EL (cell line): ENCODE measurements at regions not wholly inside any gene's neighbourhood (a gene's known extent, or its start where the extent isn't known, plus 50 kb on each side); places are given as distances from the start of the nearest gene placed in this dataset.
A peak's percentile ranks its signal among the peaks of the same experiment; 100 is the strongest.
"Not testable (repeated sequence)": the region's sequence is repeated elsewhere in the genome, so short reads cannot be mapped to it uniquely, and the experiment has no call there.

ENCODE experiments used
- DNase-seq: peaks from one replicate; pipeline ENCODE4 v3.0.0-alpha.2; 2016

DNA sequence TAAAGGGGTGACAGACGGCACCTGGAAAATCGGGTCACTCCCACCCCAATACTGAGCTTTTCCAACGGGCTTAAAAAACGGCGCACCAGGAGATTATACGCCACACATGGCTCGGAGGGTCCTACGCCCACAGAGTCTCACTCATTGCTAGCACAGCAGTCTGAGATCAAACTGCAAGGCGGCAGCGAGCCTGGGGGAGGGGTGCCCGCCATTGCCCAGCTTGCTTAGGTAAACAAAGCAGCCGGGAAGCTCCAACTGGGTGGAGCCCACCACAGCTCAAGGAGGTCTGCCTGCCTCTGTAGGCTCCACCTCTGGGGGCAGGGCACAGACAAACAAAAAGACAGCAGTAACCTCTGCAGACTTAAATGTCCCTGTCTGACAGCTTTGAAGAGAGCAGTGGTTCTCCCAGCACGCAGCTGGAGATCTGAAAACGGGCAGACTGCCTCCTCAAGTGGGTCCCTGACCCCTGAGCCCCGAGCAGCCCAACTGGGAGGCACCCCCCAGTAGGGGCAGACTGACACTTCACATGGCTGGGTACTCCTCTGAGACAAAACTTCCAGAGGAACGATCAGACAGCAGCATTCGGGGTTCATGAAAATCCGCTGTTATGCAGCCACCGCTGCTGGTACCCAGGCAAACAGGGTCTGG is 162.8 kb upstream of the GJE1 start:
- DNase-seq: not testable (repeated sequence)

DNA sequence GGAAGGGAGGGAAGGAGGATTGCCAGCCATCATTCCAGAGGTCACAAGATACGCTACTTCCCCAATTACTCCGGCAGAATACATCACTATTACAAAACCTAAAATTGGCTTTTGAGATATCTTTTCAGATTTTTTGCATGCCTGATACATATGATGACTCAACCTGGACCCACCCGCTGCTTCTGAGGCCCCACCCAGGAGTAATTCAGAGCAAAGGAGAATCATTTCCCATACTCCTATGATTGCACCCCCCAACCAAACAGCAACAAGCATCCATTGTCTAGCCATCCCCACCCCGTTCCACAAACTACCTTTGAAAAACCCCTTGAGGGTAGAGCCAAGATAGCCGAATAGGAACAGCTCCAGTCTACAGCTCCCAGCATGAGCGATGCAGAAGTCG is 163.5 kb upstream of the GJE1 start:
- DNase-seq: no peak

DNA sequence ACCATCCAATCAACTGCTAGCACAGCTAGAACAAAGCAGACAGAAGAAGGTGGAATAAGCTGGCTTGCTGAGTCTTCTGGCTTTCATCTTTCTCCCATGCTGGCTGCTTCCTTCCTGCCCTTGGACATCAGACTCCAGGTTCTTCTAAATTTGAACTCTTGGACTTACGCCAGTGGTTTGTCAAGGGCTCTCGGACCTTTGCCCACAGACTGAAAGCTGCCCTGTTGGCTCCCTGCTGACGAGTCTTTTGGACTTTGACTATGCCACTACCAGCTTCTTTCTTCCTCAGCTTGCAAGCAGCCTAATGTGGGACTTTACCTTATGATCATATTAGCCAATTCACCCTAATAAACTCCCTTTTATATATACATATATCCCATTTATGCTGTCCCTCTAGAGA is 164.1 kb upstream of the GJE1 start:
- DNase-seq: no peak

DNA sequence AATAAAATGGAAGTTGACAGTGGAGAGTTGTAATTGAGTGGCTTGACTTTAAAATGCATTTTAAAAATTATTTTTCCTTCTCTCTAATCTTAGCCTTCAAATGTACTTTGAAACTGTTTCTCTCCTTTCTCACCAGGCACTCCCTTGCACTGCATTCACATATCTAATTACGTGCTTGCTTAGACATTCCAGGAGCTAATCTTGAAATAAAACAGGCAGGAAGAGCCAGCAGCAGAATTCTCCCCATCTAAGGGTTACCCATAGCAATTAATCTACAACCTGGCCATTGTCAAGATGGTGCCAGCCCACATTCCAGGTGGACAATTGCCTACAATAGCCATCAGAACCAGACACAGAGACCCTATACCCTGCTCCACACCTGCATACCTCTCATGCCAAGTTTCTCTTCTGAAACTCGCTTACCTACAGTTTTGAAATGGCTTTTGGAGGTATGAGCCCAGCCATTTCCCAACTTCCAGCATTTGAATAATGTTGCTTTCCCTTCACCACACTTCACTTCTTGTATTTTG is 167.6 kb upstream of the GJE1 start:
- no peak for DNase-seq

DNA sequence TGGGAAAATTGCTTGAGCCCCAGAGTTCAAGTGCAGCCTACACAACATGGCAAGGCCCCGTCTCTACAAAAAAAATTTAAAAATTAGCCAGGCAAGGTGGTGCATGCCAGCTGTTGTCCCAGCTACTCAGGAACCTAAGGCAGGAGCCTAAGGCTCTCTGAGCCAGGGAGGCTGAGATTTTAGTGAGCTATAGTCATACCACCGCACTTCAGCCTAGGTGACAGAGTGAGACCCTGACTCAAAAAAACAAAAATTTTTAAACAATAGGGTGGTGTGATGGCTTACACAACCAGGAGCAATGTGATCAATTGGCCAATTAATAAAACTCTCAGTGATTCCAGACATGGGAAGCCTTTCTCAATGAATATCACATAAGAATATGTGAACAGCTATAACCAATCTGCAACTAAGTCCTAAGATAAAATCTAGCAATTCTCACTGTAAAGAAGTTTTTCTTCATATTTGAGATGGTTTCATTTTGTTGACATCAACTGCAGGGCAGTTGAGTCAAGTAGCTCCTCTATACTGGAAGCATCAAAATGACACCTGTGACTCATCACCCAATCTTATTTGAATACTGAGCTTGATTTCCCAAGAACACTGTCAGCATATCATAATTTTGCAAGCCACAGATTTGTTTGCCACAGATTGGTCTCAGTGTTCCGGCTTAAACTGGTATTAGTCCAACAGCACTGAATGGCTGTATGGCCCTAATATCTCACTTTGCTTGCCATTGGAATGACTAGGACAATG is 169.0 kb upstream of the GJE1 start:
- peak; percentile 18 for DNase-seq

DNA sequence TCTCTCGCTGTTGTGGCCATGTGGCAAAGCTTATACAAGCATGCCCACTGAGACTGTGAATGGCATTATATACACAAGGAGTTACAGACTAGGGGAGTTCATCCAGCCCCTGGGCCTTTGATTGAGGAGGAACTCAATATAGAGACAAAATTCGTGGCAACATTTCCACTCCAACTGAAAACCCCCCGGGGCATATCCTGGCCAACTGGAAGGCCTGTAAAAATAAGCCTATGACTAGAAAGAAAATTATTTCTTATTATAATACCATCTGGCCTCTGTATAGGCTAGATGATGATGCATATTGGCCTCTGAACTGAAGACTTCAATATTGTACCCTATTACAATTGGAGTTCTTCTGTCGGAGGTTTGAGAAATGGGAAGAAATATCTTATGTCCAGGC is 175.5 kb upstream of the GJE1 start:
- peak; percentile 67 for DNase-seq

DNA sequence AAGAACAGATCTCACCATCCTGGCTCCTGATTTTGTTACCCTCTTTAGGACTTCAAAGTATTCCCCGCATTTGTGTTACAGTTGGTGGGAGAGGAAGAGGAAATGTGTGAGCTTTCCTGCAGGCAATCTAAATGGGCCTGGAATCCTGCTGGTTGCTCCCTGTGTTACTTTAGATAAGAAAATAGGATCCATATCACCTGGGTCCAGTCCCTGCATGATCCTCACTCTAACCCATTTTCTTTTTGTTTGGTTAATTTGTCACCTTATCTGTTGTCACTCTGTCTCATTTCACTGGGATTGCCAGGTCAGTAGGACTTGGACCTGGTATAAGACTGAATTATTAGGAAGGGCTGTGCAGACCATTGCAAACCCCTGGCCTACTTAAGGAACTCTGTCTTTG is 175.9 kb upstream of the GJE1 start:
- DNase-seq: no peak

DNA sequence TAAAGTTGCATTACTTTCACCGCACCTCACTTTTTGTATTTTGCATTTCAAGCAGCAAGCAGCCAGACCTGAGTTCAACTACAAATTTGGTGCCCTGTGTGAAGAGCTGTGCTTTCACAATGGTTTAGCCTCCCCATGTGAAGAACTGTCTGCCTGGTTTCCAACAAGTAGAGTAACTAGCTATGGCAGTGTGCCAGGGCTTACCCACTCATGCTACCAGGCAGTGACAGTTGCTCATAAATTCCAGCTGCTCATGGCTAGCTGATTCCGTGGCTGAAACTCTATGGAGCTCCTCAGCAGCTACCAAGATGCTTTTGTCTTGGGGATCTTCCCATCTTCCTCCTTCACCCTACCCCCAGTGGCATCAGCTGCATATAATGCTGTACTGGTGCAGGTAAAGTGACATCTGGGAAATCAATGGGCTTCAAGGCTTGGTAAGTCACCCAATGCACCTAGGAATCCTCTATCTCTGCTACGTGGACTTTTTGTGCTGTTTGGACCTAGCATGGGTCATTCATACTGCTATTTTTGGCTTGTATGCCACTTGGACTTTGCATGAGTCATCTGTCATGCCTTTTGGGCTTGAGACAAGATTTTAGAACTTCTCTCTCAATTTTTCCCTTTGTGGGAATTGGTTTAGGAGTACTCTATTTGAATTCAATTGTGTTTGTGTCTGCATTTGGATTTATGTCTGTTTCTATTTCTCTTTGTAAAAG is 176.5 kb upstream of the GJE1 start:
- DNase-seq: peak; percentile 67

DNA sequence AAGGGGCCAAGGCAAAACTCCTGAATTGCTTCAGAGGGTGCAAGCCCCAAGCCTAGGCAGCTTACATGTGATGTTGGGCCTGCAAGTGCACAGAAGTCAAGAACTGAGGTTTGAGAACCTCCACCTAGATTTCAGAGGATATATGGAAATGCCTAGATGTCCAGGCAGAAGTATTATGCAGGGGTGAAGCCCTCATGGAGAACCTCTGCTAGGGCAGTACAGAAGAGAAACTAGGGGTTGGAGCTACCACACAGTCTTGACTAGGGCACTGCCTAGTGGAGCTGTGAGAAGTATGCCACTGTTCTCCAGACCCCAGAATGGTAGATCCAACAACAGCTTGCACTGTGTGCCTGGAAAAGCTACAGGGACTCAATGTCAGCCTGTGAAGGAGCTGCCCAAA is 179.7 kb upstream of the GJE1 start:
- no peak for DNase-seq

DNA sequence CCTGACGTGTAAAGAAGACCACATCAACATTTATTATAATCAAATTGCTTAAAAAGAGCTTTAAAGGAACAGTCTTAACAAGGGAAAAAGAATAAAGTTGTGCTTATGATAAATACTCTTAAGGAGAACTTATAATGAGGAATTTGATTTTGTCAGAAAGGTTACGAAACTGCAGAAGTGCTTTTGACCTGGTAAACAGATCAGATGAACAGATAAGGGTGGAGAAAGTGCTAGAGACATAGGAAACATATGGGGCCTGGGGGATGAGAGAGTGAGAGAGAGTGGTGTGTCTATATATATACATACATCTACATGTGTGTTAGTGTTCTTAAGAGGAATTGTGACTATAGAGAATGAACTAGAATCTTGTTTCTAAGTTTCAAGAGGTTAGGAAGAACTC is 186.2 kb upstream of the GJE1 start:
- DNase-seq: no peak

DNA sequence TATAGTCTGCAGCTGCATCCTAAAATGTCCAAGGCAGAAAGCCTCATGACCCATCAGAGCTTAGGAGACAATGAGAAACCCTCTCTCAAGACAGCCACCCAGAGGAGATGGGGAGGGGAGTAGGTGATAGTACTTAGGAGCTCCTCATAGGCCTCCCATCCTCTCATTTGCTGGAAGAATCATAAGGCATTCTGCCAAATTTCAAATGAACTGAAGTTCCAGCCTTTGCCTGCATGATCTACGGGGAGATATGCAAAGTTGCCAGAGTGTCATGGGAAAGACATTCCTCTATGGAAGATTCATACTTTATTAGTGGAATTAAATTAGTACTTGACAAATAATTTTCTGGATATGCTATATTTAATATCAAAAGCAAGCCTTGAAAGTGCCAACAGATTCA is 194.1 kb upstream of the GJE1 start:
- no peak for DNase-seq

DNA sequence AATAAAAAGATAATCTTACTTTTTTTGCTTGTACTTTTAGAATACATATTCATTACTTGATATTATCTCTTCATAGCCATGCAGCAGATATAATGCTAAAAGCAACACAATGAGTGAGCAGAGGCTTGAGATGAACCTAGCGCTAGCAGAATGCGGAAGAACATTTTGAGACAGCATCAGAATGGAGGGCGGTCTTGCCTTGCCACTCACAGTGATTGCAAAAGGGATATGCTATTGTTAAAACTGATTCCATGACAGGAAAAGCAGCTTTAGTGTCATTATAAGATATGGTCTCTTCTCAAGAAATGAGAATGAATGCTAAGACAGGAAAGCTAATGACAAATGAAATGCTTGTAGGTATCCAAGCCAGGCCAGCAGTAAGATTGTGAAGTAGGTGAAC is 200.0 kb upstream of the GJE1 start:
- DNase-seq: no peak

DNA sequence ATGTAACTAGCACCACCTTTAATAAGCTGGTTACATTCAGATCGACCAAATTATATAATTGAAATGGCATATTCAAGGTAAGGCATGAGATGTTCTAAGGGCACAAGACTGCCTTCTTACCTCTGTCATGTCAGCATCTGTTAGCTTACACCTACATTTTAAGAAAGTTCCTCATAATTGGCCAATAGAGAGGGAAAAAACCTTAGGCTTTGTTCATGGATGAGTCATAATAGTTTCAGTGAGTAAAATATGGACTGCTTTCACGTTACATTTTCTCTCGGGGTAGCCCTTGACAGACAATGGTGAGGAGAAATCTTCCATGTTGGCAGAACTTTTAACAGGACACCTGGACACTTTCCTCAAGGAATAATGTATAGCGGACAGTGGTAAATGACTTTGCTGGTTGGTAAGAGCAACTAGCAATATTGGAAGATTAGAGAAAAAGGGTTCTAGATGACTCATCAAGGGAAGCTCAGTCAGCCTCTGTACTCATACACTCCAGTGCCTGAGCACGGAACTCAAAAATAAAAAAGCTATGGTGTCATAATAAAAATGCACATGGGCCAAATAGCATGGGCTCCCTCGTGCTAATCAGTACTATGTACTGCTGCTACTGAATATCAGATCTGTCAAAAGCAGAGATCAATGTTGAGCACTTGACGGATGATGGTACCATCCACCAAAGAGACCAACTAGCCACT is 206.4 kb upstream of the GJE1 start:
- DNase-seq: peak; percentile 3

DNA sequence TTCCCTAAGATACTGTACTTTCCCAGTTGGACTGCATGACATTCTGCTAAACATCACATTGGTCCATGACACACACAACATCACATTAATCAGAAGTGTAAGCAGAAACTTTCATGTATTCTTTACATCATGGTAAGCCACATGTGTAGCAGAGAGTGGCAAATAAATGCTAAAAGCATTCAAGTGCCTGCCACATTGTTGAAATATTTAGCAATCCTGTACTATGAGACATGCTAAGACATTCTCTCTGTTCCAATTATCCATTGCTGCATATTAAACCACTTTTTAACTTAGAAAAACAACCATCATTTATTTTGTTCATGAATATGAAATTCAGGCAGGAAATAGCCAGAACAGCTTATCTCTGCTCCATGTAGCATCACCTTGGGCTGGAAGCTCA is 207.7 kb upstream of the GJE1 start:
- DNase-seq: peak; percentile 65

DNA sequence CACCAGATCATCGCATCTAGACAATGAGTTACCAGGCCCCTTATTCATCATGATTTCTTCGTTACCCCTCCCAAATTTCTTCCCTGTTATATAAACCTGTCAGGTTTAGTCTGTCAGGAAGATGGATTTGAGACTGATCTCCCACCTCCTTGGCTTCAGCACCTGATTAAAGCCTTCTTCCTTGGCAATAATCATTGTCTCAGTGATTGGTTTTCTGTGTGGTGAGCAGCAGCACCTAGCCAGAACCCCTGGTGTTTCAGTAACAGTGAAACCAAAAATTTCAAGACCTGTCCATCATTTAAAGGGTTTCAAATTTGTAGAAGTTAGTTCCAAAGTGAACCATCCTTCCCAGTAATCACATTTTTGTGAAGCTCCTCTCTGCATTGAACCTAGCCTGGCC is 209.8 kb upstream of the GJE1 start:
- no peak for DNase-seq

DNA sequence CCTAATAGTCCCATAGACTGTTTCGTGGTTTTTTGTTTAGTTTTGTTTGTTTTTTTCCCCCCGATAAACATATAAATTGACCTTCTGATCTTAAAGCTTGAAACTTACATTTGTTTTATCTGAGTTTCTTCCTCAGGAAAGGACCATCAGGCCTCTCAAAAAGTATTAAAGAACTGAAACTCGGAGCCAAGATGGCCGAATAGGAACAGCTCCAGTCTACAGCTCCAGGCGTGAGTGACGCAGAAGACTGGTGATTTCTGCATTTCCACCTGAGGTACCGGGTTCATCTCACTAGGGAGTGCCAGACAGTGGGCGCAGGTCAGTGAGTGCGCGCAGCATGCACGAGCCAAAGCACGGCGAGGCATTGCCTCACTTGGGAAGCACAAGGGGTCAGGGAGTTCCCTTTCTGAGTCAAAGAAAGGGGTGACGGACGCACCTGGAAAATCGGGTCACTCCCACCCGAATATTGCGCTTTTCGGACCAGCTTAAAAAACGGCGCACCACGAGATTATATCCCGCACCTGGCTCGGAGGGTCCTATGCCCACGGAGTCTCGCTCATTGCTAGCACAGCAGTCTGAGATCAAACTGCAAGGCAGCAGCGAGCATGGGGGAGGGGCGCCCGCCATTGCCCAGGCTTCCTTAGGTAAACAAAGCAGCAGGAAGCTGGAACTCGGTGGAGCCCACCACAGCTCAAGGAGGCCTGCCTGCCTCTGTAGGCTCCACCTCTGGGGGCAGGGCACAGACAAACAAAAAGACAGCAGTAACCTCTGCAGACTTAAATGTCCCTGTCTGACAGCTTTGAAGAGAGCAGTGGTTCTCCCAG is 215.8 kb upstream of the GJE1 start:
- DNase-seq: not testable (repeated sequence)

DNA sequence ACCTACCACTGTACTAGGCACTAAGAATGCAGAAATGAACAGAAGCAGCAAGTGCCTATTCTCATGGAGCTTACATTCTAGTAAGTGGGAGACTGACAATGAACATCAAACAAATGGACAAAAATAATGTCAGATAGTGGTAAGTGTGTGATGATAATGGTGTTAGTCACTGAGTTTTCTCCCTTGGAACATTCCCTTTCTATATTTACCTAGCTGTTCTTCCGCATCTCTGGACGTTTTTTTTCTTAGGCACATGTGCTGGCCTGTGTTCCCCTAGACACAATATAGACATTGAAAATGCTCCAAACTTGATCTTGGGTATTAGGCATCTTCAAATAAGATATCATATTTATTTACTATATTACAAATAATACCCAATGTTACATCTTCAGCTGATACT is 218.1 kb upstream of the GJE1 start:
- DNase-seq: no peak

DNA sequence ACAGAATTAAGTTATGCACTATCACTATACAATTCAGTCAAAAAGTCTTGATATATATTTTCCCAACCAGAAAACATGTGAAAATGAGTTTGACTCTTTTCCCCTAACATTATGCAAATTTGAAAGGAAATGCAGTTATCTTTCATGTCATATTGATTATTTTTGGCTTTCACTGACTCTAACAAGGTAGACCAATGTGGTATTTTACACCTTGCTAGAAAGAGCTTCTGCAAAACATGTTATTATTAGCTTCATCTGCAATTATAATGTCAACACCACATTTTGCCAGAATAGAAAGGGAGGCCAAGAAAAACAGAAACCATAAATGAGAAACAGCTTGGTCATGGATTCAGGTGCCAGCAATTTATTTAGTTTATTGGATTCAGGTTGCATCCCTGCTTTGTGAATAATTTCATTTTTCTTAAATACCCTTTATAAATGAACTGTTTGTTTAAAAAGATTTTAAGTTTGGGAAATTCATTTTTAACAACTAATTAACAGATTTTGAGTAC is 226.1 kb upstream of the GJE1 start:
- no peak for DNase-seq

DNA sequence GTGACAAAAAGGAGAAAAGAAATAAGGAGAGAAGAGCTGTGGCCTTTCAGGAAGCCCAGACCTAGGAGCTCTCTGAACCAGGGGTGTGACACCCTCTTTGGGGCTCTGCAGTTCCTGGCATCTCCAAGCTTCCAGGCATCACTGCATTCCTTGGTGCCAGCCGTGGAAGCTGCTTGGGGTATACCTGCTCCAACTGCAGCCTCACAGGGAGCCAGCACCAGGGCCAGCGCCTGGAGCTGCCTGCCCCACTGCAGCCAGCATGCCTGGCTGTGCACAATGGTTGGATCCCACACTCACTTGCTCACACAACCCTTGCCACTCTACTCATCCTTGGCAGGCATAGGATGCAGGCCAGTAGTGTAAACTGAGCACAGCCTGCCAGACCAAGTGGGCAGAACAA is 242.1 kb upstream of the GJE1 start:
- DNase-seq: no peak

DNA sequence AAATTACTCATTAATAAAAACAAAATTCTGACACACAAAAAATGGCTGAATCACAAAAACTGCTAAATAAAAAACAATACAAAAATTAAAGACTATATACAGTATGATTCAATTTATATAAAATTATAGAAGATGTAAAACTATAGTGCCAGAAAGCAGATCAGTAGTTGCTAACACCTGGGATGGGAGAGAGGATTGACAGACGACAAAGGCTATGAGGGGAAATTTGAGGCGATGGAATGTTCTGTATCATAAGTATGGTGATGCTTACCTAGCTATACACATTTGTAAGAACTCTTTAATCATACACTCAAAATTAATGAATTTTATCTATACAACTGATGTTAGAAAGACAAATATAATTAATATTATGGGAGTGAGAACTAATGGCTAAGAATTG is 247.9 kb upstream of the GJE1 start:
- no peak for DNase-seq

DNA sequence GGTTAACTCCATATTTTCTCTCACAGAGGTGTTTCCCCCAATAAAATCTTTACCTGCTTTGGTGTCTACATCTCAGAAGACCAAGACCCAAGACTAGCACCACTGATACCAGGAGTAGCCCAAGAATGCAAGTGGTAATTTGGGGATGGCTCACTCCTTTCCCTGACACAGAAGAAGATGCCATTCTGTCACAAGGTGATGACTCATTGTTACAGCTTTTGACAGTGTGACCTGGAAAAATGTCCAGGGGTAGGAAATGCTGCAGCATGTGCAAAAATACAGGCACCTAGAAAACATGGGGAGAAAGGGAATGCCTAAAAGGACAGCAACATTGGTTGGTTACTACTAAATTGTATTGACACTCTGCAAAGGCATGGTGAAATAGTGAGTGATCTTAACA is 254.0 kb upstream of the GJE1 start:
- DNase-seq: peak; percentile 26

DNA sequence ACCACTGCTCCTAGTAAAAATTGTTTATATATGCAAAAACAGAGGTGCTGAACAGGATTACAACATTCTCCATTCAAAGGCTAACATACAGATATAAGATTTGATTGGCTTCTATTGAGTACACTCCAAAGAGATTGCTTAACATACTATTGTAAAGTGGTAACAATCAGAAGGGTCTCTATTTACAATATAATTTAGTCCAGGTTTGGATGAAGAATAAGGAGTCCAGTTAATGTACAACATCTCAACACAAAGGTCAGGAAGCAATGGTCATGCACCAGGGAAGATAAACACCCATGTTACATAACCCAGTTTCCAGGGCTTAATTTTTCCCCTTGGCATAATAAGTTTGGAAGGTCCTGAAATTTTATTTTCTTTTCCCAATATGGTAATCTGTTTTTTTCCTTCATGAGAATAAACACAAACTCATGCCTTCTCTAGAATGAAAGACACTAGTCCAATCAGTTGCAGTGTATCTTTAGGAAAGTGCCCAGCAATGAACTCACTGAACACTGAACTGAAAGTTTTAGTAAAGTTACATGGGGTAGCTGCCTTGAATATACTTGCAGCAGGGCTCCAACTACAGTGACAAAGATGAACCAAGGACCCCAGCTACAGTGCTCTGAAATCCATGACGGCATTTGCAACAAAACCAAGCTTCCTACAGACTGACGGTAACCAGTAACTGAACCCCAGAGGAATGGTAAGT is 255.3 kb upstream of the GJE1 start:
- DNase-seq: no peak
